ENCODE measurements at regions not wholly inside any gene's neighbourhood (a gene's known extent, or its start where the extent isn't known, plus 50 kb on each side); places are given as distances from the start of the nearest gene placed in this dataset.

- H3K27me3 ChIP-seq (ENCODE audit: control insufficient read depth, insufficient read depth, low read length), result no peaks in the 10 kb centered on the region
- no peaks in the 10 kb centered on the region for H3K36me3 ChIP-seq (ENCODE audit: control insufficient read depth, insufficient read depth, low read length)
- POLR2A ChIA-PET, result interaction anchor here (0.6 kb wide), 1 partner anchor 354 kb away, joined by 4 read pairs; no protein-coding TSS in a partner anchor
- DNase-seq (ENCODE audit: low read depth), result no peak
- CTCF ChIA-PET, result interaction anchor here (0.8 to 1.2 kb wide), 3 partner anchors 8 to 32 kb away, joined by 3 read pairs; no protein-coding TSS in a partner anchor
- no peak for TF ChIP-seq CTCF (IDR thresholded peaks at IDR 0.05; ENCODE audit: insufficient read depth, low read depth, low read length)
- no peak overlapping the region for H3K4me3 ChIP-seq (ENCODE audit: low read depth, low read length)
These were observed 262.6 kb downstream of the MREG start for GRCh38 chr2:215750763-215751162.

GRCh38 chr2:215749092-215749957 is 264.0 kb downstream of the MREG start:
- Histone ChIP-seq H3K4me3 (ENCODE audit: low read depth, low read length) (no peak overlapping the region), H3K36me3 (ENCODE audit: control insufficient read depth, insufficient read depth, low read length) (no peaks in the 10 kb centered on the region), H3K27me3 (ENCODE audit: control insufficient read depth, insufficient read depth, low read length) (no peaks in the 10 kb centered on the region)
- POLR2A ChIA-PET, result no interaction called here
- CTCF ChIA-PET, result interaction anchor here (0.9 to 1.6 kb wide), 3 partner anchors 13 to 19 kb away, joined by 3 to 5 read pairs (median 3); no protein-coding TSS in a partner anchor
- no peak for DNase-seq (ENCODE audit: low read depth)
- no peak for TF ChIP-seq CTCF (IDR thresholded peaks at IDR 0.05; ENCODE audit: insufficient read depth, low read depth, low read length)

- H3K27me3 ChIP-seq (ENCODE audit: control insufficient read depth, insufficient read depth, low read length), result no peaks in the 10 kb centered on the region
- H3K4me3 ChIP-seq (ENCODE audit: low read depth, low read length), result no peak overlapping the region
- ChIA-PET CTCF (interaction anchor here (0.9 to 1.6 kb wide), 2 partner anchors 12 to 19 kb away, joined by 3 to 5 read pairs; no protein-coding TSS in a partner anchor), POLR2A (no interaction called here)
- TF ChIP-seq CTCF (IDR thresholded peaks at IDR 0.05; ENCODE audit: insufficient read depth, low read depth, low read length), result no peak
- H3K36me3 ChIP-seq (ENCODE audit: control insufficient read depth, insufficient read depth, low read length), result no peaks in the 10 kb centered on the region
- DNase-seq (ENCODE audit: low read depth), result no peak
These were observed 264.9 kb downstream of the MREG start for GRCh38 chr2:215748446-215748845.

- no peak for DNase-seq (ENCODE audit: low read depth)
- Histone ChIP-seq H3K36me3 (ENCODE audit: control insufficient read depth, insufficient read depth, low read length) (no peaks in the 10 kb centered on the region), H3K4me3 (ENCODE audit: low read depth, low read length) (no peak overlapping the region), H3K27me3 (ENCODE audit: control insufficient read depth, insufficient read depth, low read length) (no peaks in the 10 kb centered on the region)
- CTCF ChIA-PET, result interaction anchor here (0.6 to 1.8 kb wide), 4 partner anchors 22 to 35 kb away, joined by 3 read pairs; no protein-coding TSS in a partner anchor
- TF ChIP-seq CTCF (IDR thresholded peaks at IDR 0.05; ENCODE audit: insufficient read depth, low read depth, low read length), result no peak
- POLR2A ChIA-PET, result no interaction called here
These were observed 266.3 kb downstream of the MREG start for GRCh38 chr2:215746887-215747615.

Measured in BJ (cell line).